Adipose tissue (tissue), 3 donors: ENCODE measurements at regions not wholly inside any gene's neighbourhood (a gene's known extent, or its start where the extent isn't known, plus 50 kb on each side); places are given as distances from the start of the nearest gene placed in this dataset.

Source experiments
- H3K27ac ChIP-seq: one replicate; pipeline ENCODE4 v1.5.1; 2013; ENCODE audit warnings: low read depth, low read length
- WGBS, 3 donors: extraction: QIAGEN DNeasy Blood & Tissue Kit; methylation state at CpG; one replicate each; pipeline ENCODE4 v1.1.7; 2013; 5-methylcytosine and 5-hydroxymethylcytosine counted together
- donor health status: healthy with polysubstance abuse.
- donor health status: Bipolar disorder and iron deficiency.
- donor health status: healthy.

DNA sequence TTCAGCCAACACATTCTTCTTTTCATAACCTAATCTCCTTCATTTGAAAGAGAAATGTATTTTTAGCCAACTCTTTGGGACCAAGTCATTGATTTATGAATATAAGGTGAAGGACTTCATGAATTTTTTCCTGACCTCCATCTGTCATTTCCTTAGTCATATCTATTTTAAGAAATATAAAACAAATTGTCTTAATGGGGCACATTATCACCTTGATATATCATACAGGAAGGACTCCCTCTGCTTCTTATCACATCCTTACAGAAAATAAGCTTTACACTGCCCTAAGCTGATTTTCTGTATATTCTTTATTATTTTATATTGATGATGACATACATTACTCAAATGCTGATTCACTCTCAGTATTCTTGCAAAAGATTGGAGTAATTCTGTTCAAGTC lies 1076.2 kb downstream of the TDRD15 start:
- H3K27ac ChIP-seq = no peak overlapping the region

DNA sequence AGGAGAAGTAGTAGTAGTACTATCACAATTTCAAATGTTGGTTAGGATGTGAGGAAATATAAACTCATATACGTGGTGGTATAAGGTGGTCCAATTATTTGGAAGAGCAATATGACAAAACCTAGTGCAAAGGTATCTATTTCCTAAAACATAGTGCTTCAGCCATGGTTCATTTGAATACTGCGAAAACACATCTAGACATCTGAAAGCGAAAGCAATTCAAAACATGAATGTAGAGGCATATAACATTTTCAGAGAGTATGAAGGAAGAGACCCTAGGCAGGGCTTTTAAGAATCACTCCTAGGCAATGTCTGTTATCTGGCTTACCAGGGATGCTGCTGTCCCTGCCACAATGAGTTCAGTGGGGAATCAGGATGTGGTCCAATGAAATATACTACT lies 1085.8 kb downstream of the TDRD15 start:
- WGBS, 3 donors = 85 to 89% (median 89%) methylated on average over 3 of the region's 3 CpGs
- no peak overlapping the region for H3K27ac ChIP-seq

DNA sequence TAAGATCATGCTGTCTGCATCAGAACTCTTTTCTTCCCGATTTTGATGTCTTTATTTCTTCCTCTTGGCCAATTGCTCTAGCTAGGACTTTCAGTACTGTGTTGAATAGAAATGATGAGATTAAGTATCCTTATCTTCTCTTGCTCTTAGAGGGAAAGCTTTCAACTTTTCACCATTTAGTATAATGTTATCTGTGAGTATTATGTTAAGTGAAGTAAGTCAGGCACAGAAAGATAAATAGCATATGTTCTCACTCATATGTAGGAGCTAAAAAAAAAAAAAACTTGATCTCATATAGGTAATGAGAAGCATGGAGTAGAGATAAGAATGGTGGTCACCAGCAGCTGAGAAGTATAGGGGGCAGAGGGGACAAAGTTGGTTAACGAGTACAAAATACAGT lies 1089.5 kb downstream of the TDRD15 start:
- 64 to 79% (median 69%) methylated on average over 2 of the region's 2 CpGs for WGBS, 3 donors
- H3K27ac ChIP-seq = no peak overlapping the region

DNA sequence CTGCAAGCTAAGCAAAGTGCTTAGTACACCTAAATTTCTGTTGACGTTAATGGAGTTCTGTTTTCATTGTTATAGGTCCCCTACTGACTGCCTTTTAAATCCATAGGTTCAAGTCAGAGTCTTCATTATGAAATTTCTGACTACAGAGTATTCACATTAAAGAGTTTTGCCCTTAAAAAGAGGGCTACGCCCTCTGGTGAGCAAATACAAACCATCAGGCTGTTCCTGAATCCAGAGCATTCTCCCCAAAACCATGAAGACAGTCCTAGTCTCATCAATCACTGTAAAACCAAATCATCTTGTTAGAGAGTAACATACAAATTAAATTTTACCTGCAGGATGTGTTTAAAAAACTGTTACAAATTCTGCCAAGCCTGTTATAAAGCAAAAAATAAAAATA lies 1091.7 kb downstream of the TDRD15 start:
- 75 to 85% (median 75%) methylated on average over 2 of the region's 2 CpGs for WGBS, 3 donors

DNA sequence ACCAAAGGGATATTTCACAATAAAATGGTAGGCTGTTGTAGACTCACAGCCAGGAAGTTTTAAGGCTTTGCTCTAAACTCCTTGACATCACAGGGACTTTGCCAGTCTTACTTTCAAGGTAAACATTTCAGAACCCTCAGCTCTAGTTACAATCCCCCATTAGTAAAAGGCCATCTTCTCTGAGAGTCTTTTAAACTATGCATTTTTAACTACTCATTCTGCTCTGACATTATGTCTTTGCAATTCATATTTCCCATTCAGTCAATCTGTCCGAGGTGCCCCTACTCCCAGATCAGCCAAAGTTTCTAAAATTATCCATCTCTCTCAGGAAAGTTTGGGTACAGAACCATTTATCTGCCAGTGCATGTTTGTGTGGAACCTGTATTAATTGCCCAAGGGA lies 1094.1 kb downstream of the TDRD15 start:
- H3K27ac ChIP-seq = no peak overlapping the region
- 55 to 76% (median 72%) methylated on average over 1 of the region's 1 CpG for WGBS, 3 donors

More for the DNA sequence above, 1091.7 kb downstream of the TDRD15 start:
- H3K27ac ChIP-seq = no peak overlapping the region

DNA sequence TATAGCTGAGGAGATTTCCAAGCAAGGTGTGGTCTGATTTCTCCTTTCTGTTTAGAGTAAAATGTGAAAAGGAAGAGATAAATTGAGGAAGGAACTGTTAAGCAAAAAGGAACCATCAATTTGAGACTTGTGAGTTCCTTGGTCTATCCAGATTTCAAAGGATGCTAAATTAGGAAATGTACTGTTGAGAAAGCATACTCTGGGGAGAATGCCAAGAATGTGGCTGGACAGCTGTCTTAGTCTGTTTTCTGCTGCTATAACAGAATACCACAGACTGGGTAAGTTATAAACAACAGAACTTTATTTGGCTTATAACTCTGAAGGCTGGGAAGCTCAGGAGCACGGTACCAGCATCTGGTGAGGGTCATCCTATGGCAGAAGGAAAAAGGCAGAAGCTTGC lies 1097.2 kb downstream of the TDRD15 start:
- WGBS, 3 donors = 43 to 60% (median 55%) methylated on average over 1 of the region's 1 CpG
- no peak overlapping the region for H3K27ac ChIP-seq

DNA sequence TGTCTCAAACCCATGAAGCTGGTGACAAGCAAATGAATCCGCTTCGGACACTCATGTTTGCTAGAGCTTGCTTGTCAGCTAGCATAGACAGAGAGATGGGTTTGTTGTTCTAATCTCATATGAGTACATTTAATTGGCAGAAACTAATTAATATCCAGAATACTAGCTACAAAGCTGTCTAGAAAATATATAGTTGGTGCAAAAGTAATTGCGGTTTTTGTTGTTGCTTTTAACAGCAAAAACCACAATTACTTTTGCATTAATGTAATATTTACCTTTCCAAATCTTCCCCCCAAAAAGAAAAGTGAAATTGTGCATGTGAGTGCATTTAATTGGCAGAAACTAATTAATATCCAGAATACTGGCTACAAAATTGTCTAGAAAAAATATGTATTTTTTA lies 1115.2 kb downstream of the TDRD15 start:
- WGBS, 3 donors = 67 to 94% (median 92%) methylated on average over 3 of the region's 3 CpGs
- H3K27ac ChIP-seq = no peak overlapping the region

DNA sequence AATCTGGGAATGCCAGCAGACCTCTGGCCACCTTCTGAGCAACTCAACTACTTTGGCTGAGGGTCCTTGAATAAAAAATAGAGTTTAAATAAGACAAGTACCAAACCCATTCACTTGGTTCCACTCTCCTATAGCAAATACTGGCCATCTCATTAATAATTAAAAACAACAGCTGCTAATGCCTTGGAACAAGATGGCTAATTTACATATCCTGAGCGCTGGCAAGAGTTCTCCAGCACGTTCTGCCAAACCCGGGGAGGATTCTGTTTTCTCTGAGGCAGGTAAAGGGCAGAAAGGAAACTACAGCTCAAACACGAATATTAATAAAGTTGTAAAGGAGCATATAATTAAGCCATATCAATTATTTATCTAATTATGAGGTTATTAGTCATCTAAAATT lies 1123.7 kb downstream of the TDRD15 start:
- H3K27ac ChIP-seq = no peak overlapping the region
- 69 to 85% (median 82%) methylated on average over 4 of the region's 4 CpGs for WGBS, 3 donors

DNA sequence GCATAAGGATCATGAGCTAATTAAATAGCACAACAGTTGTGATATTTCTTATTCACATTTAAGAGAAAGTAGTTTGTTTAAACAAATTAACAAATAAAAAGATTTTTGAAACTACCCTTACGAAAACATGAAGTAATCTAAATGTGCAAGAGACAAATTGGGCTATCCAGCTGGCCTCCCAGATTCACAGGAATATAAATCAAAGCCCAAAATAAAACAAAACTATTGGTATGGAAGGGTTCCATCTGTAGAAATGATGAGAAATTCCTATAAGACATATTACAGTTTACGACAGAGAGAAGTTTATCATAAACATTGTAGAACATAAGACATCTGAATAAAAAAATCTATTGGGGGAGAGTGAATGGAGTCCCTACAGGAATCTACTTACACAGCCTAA lies 1125.1 kb downstream of the TDRD15 start:
- no peak overlapping the region for H3K27ac ChIP-seq
- 74 to 86% (median 82%) methylated on average over 2 of the region's 2 CpGs for WGBS, 3 donors

DNA sequence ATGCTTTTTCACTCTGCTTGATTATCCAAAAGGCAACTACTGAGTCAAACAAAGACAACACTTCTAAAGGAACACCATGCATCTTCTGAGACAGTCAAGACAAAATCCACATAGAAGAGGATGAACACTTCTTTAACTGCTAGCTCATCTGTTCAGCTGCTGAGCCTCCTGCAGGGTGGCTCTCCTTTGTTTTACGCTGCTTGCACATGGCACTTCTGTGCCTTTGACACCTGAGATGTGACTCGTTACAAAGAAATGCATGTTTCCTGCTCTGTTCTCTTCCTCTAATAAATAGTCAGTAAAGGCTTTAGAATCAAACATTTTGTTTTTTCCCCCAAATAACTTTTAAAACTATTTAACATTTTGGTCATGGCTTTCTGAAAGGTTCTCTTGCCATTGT lies 1129.4 kb downstream of the TDRD15 start:
- no peak overlapping the region for H3K27ac ChIP-seq
- 55 to 81% (median 67%) methylated on average over 2 of the region's 2 CpGs for WGBS, 3 donors

DNA sequence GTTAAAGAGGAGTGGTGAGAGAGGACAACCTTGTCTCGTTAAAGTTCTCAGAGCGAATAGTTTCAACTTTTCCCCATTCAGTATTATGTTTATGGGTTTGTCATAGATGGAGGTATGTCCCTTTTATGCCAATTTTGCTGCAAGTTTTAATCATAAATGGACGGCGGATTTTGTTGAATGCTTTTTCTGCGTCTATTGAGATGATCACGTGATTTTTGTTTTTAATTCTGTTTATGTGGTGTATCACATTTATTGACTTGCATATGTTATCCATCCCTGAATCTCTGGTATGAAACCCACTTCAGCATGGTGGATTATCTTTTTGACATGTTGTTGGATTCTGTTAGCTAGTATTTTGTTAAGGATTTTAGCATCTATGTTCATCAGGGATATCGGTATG lies 1123.8 kb upstream of the KLHL29 start:
- 87 to 97% (median 96%) methylated on average over 7 of the region's 7 CpGs for WGBS, 3 donors
- H3K27ac ChIP-seq = no peak overlapping the region

DNA sequence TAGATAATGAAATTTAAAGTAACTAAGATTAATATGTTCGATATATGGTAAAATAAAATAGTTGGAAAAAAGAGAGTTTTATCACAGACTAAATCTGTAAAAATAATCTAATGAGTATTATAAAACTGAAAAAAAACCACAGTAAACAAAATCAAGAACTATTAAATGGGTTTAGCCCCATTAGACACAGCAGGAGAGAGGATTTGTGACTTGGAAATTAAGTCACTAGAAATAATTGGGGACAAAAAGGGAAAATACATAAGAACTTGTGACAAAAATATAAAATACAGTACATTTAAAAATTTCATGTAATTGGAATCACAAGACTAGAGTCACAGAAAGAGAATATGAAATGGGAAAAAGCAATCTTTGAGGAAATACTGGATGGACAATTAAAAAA lies 1114.6 kb upstream of the KLHL29 start:
- 91 to 96% (median 94%) methylated on average over 1 of the region's 1 CpG for WGBS, 3 donors
- no peak overlapping the region for H3K27ac ChIP-seq

DNA sequence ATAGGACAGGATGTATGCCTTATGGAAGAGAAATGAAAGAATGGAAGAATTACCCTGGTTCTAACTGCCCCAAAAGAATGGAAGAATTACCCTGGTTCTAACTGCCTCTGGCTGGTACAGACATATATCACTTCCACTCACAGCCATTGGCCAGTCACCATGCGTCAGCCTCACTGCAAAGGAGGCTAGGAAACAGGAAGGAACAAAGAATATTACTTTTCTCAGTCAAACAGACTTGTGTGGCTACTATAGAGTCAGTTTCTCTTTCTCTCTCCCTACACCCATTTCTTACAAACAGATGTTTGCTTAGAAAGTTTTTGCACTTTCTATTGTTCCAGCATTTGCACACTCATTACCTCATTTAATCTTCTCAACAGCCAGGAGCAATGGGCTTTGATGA lies 1111.1 kb upstream of the KLHL29 start:
- no peak overlapping the region for H3K27ac ChIP-seq
- 44 to 60% (median 55%) methylated on average over 1 of the region's 1 CpG for WGBS, 3 donors

DNA sequence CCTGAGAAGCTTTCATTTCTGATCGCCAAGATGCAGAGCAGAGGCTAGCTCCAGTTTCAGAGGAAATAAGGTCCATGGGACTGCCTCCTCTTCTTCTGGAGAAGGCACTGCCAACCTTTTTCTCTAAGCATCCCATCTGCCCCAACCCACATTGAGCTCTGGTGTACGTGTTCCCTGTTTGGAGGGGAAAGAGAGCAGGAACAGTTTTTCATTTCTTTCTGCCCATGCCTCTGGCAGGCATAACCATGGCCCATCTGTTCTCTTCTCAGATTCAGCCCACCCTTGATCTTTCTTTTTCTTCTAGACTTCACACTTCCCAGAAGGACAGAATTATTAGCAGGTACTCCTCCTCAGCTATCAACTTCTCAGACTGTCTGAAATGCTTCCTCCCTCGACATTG lies 1110.3 kb upstream of the KLHL29 start:
- H3K27ac ChIP-seq = no peak overlapping the region
- 60 to 79% (median 77%) methylated on average over 3 of the region's 3 CpGs for WGBS, 3 donors

DNA sequence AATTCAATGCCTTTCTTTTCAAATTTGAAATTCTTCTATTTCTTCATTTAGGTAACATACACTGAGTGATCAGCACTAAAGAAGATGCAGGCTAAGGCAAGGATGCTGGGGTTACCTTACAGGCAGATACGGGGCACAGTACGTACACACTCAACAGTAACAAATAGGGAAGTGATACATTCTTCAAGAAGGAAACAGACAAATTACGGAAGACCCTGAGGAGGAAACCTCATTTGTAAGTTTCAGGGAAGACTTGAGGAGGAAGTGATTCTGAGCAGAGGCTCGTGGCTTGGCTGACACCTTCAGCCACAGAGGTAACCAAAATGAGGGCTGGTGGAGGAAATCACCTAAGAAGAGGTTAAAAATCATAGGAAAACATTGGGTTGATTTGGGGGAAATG lies 1108.3 kb upstream of the KLHL29 start:
- H3K27ac ChIP-seq = no peak overlapping the region
- 46 to 72% (median 67%) methylated on average over 4 of the region's 4 CpGs for WGBS, 3 donors

DNA sequence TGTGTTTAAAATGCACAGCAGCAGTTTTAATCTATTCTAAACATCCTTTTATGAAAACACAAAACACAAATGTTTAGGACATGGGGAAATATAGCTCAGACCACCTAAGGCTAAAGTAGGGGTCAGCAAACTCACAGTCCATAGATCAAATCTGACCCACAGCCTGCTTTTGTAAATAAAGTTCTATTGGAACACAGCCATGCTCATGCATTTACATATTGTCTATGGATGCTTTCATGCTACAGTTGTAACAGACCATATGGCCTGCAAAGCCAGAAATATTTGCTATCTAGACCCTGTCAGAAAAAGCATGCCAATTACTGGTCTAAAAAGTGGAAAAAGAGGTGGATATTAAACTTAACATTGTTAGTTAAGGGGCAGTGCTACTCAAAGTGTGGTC lies 1105.4 kb upstream of the KLHL29 start:
- no peak overlapping the region for H3K27ac ChIP-seq

DNA sequence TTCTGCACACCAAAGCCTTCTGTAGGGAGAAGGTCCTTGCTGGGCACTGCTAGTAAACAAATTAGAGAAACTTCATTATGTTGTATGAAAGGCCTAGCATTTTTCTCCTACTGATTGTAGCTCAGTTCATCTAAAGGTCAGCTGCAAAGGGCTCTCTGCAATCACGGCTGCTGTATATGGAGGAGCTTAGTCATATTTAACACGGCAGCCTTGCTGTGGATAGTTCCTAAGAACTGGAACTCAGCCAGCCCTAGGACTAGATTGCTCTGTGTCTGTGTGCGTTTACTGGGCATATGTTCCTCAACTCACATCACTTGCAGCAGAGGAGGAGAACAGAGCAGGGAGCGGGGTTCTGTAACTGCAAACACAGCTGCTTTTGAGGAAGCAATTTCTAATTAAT lies 1103.9 kb upstream of the KLHL29 start:
- no peak overlapping the region for H3K27ac ChIP-seq
- 28 to 42% (median 36%) methylated on average over 4 of the region's 4 CpGs for WGBS, 3 donors

DNA sequence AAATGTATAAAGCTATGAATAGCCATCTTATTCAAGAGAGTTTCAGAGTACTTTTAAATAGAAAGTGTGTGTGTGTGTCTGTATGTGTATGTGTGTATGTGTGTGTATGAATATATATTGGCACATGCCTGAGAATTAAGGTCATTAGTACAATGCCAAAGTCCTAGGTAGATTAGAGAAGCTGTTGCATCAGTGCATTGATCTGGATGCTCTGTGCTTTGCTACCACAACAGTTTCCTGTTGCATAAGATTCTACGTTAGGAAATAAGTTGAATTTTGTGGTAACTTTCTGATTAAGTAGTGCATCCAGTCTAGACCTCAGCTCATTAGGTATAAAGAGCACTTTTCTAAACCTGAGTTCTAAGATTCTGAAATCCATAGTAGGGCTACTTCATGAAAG lies 1102.8 kb upstream of the KLHL29 start:
- no peak overlapping the region for H3K27ac ChIP-seq
- 24 to 32% (median 30%) methylated on average over 1 of the region's 1 CpG for WGBS, 3 donors

DNA sequence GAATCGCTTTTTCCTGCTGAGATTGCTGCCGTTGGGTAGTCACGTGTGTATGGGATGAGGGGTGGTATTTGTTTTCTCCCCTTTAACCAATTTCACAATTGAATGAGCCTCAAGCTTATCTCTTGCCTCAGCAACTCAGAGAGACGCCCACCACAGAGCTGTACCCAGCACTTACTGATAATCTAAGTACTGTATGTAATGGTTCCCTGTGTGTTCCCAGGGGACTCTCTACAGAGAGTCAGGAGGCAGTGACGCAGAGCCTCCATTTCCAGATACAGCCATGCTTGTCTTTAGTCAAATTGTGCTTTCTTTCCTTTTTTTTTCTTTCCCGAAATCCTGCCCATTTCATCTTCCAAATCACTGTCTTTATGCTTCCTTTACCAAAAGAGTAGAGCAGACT lies 1102.1 kb upstream of the KLHL29 start:
- 64 to 73% (median 72%) methylated on average over 6 of the region's 6 CpGs for WGBS, 3 donors
- no peak overlapping the region for H3K27ac ChIP-seq

DNA sequence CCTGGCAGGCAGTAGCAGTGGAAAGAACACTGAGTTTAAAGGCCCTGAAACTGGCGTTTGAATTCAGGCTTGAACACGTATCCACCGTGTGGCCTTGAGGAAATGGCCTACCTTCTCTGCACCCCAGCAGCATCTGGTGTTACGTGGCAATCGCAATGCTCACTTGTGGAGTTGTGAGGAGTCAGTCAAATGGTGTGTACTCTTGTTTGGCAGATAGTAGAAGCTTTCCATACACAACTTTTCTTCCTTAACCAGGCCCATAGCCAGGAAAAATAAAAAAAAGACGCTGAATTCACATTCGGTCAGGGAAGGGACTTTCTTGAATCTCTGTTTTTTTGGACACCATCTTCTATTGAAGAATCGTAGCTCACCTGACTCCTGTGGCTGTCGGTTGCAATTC lies 1101.5 kb upstream of the KLHL29 start:
- WGBS, 3 donors = 77 to 85% (median 84%) methylated on average over 9 of the region's 9 CpGs
- H3K27ac ChIP-seq = no peak overlapping the region

DNA sequence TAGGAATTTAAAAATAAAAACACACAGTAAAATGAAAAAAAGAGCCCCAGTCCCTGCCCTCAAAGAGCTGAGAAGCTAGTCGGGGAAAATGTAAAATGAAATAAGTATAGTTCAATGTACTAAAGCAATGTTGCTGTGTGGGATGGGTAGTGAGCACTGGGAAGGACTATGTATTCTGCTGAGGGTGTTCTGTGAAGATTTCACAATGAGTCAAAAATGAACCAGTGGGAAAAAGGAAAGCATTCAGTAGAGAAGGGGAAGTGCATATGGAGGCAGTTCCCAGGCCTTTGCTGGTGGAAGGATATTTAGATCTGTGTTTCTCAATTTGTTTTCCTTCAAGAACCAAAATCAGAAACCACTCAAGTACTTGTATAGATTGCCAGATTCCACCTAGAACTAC lies 1094.7 kb upstream of the KLHL29 start:
- 68 to 76% (median 75%) methylated on average over 1 of the region's 1 CpG for WGBS, 3 donors
- H3K27ac ChIP-seq = no peak overlapping the region
